ENCODE measurements at regions not wholly inside any gene's neighbourhood (a gene's known extent, or its start where the extent isn't known, plus 50 kb on each side); places are given as distances from the start of the nearest gene placed in this dataset.

GRCh38 chr19:28456252-28456651 lies 756.7 kb downstream of the UQCRFS1 start:
- no peak overlapping the region for H3K27ac ChIP-seq (ENCODE audit: insufficient read depth, low read depth, low read length)
- no peaks in the 10 kb centered on the region for H3K79me2 ChIP-seq (ENCODE audit: control insufficient read depth, insufficient read depth, low read length)
- H3K9me1 ChIP-seq (replicated peaks; ENCODE audit: control insufficient read depth, extremely low read depth, insufficient read depth, low read length), result no peaks in the 10 kb centered on the region
- POLR2A ChIA-PET, result no interaction called here
- TF ChIP-seq MAX (IDR thresholded peaks at IDR 0.05; ENCODE audit: insufficient read depth, insufficient read length) (no peak), MYC (IDR thresholded peaks at IDR 0.05; ENCODE audit: low read depth, low read length) (no peak), CTCF (IDR thresholded peaks at IDR 0.05; ENCODE audit: extremely low read depth in 1 of 2, insufficient read depth in 1 of 2, low read depth in 1 of 2, low read length in 2 of 2) (no peak), POLR2A (IDR thresholded peaks at IDR 0.05; ENCODE audit: low read depth, low read length) (no peak), GATA2 (IDR thresholded peaks at IDR 0.05; ENCODE audit: insufficient read depth, insufficient read length, low read depth, low read length) (no peak), FOS (IDR thresholded peaks at IDR 0.05; ENCODE audit: borderline replicate concordance, insufficient read depth, low read length) (no peak), POLR2AphosphoS5 (IDR thresholded peaks at IDR 0.05; ENCODE audit: insufficient read depth, low read depth, low read length) (no peak), JUN (IDR thresholded peaks at IDR 0.05; ENCODE audit: borderline replicate concordance, insufficient read depth, insufficient read length, low read depth) (no peak), EZH2 (IDR thresholded peaks at IDR 0.05; ENCODE audit: borderline replicate concordance, low read depth, low read length, severe bottlenecking) (no peak)
- dilution Hi-C loops (cut with MboI; ENCODE audit: extremely low pct_ligation_motif_present, low sequenced_read_pairs) (no loop called here), intact Hi-C loops (cut with micrococcal nuclease) (no loop called here)
- no peak overlapping the region for H3K9ac ChIP-seq (replicated peaks; ENCODE audit: extremely low read depth, insufficient read depth, low read length)
- FAIRE-seq (no peak), DNase-seq (ENCODE audit: low read depth, low spot score) (no peak)
- H3K4me3 ChIP-seq (replicated peaks in 1 of 3; ENCODE audit: insufficient read depth in 1 of 3, low read depth in 1 of 3, low read length in 3 of 3), result no peak overlapping the region
- no peaks in the 10 kb centered on the region for H3K36me3 ChIP-seq (ENCODE audit: control insufficient read depth in 2 of 2, extremely low read depth in 1 of 2, insufficient read depth in 2 of 2, low read length in 2 of 2)
- H3K4me1 ChIP-seq (ENCODE audit: control insufficient read depth, extremely low read depth, insufficient read depth, low read length), result no peaks in the 10 kb centered on the region
- CTCF ChIA-PET, result no interaction called here
- H2AFZ ChIP-seq (ENCODE audit: low read depth, low read length), result no peak overlapping the region
- BruUV-seq (replicated peaks), result no TSS peak
- no peaks in the 10 kb centered on the region for H3K27me3 ChIP-seq (ENCODE audit: control insufficient read depth in 2 of 2, insufficient read depth in 2 of 2, low read length in 2 of 2)
- no peak overlapping the region for H3K4me2 ChIP-seq (ENCODE audit: insufficient read depth, low read length)
- H3K9me3 ChIP-seq (replicated peaks; ENCODE audit: control insufficient read depth, insufficient read depth, low read length), result no peaks in the 10 kb centered on the region
- H4K20me1 ChIP-seq (replicated peaks; ENCODE audit: control insufficient read depth, extremely low read depth, insufficient read depth, low read length), result no peaks in the 10 kb centered on the region

All from endothelial cell of umbilical vein (primary cell).